ENCODE measurements at regions not wholly inside any gene's neighbourhood (a gene's known extent, or its start where the extent isn't known, plus 50 kb on each side); places are given as distances from the start of the nearest gene placed in this dataset.

GRCh38 chr16:86137359-86137758 lies 238.4 kb downstream of the IRF8 start:
- TF ChIP-seq EGR1 (IDR thresholded peaks at IDR 0.05) (no peak), YY1 (IDR thresholded peaks at IDR 0.05; ENCODE audit: low read depth) (no peak), CEBPB (IDR thresholded peaks at IDR 0.05) (no peak), NFIC (IDR thresholded peaks at IDR 0.05) (no peak)

GRCh38 chr16:86138121-86139085 lies 239.4 kb downstream of the IRF8 start:
- TF ChIP-seq CREB1 (IDR thresholded peaks at IDR 0.05; ENCODE audit: low read depth) (no peak), TAF1 (IDR thresholded peaks at IDR 0.05; ENCODE audit: low read depth) (no peak), ZBTB7A (IDR thresholded peaks at IDR 0.05; ENCODE audit: low read depth) (no peak), REST (IDR thresholded peaks at IDR 0.05; ENCODE audit: low read depth) (no peak), EP300 (IDR thresholded peaks at IDR 0.05; ENCODE audit: borderline replicate concordance) (no peak), YY1 (IDR thresholded peaks at IDR 0.05; ENCODE audit: low read depth) (no peak), EGR1 (IDR thresholded peaks at IDR 0.05) (no peak), NFIC (IDR thresholded peaks at IDR 0.05) (no peak), TEAD4 (IDR thresholded peaks at IDR 0.05) (no peak), TCF12 (IDR thresholded peaks at IDR 0.05; ENCODE audit: low read depth) (no peak), FOXM1 (IDR thresholded peaks at IDR 0.05; ENCODE audit: borderline replicate concordance, low read depth) (no peak), USF1 (IDR thresholded peaks at IDR 0.05) (no peak), RAD21 (IDR thresholded peaks at IDR 0.05; ENCODE audit: low read depth) (no peak), CEBPB (IDR thresholded peaks at IDR 0.05) (no peak), MAX (IDR thresholded peaks at IDR 0.05) (no peak)

- TF ChIP-seq MAX (IDR thresholded peaks at IDR 0.05) (no peak), TEAD4 (IDR thresholded peaks at IDR 0.05) (no peak), TAF1 (IDR thresholded peaks at IDR 0.05; ENCODE audit: low read depth) (no peak)
Measured at GRCh38 chr16:86142801-86143236, 243.9 kb downstream of the IRF8 start.

- no peak for TF ChIP-seq CEBPB (IDR thresholded peaks at IDR 0.05)
- no peak for TF ChIP-seq MAX (IDR thresholded peaks at IDR 0.05)
- TF ChIP-seq FOXM1 (IDR thresholded peaks at IDR 0.05; ENCODE audit: borderline replicate concordance, low read depth): no peak
- TF ChIP-seq USF1 (IDR thresholded peaks at IDR 0.05): no peak
- no peak for TF ChIP-seq TAF1 (IDR thresholded peaks at IDR 0.05; ENCODE audit: low read depth)
- TF ChIP-seq YY1 (IDR thresholded peaks at IDR 0.05; ENCODE audit: low read depth): no peak
- TF ChIP-seq RAD21 (IDR thresholded peaks at IDR 0.05; ENCODE audit: low read depth): no peak
- TF ChIP-seq NFIC (IDR thresholded peaks at IDR 0.05): no peak
- no peak for TF ChIP-seq TCF12 (IDR thresholded peaks at IDR 0.05; ENCODE audit: low read depth)
- TF ChIP-seq TEAD4 (IDR thresholded peaks at IDR 0.05): no peak
- no peak for TF ChIP-seq ZBTB7A (IDR thresholded peaks at IDR 0.05; ENCODE audit: low read depth)
Measured at GRCh38 chr16:86143666-86144065, 244.7 kb downstream of the IRF8 start.

GRCh38 chr16:86145669-86146068 lies 246.7 kb downstream of the IRF8 start:
- TF ChIP-seq USF1 (IDR thresholded peaks at IDR 0.05) (no peak), RAD21 (IDR thresholded peaks at IDR 0.05; ENCODE audit: low read depth) (no peak), CEBPB (IDR thresholded peaks at IDR 0.05) (no peak), EGR1 (IDR thresholded peaks at IDR 0.05) (no peak), ZBTB7A (IDR thresholded peaks at IDR 0.05; ENCODE audit: low read depth) (no peak), TCF12 (IDR thresholded peaks at IDR 0.05; ENCODE audit: low read depth) (no peak), FOXM1 (IDR thresholded peaks at IDR 0.05; ENCODE audit: borderline replicate concordance, low read depth) (no peak), MAX (IDR thresholded peaks at IDR 0.05) (no peak), TAF1 (IDR thresholded peaks at IDR 0.05; ENCODE audit: low read depth) (no peak)

GRCh38 chr16:86150641-86151238 lies 251.8 kb downstream of the IRF8 start:
- no peak for TF ChIP-seq TEAD4 (IDR thresholded peaks at IDR 0.05)
- TF ChIP-seq CREB1 (IDR thresholded peaks at IDR 0.05; ENCODE audit: low read depth): no peak
- TF ChIP-seq FOXM1 (IDR thresholded peaks at IDR 0.05; ENCODE audit: borderline replicate concordance, low read depth): no peak
- no peak for TF ChIP-seq MAX (IDR thresholded peaks at IDR 0.05)
- no peak for TF ChIP-seq TCF12 (IDR thresholded peaks at IDR 0.05; ENCODE audit: low read depth)
- TF ChIP-seq TAF1 (IDR thresholded peaks at IDR 0.05; ENCODE audit: low read depth): no peak
- no peak for TF ChIP-seq RAD21 (IDR thresholded peaks at IDR 0.05; ENCODE audit: low read depth)
- no peak for TF ChIP-seq CEBPB (IDR thresholded peaks at IDR 0.05)
- no peak for TF ChIP-seq YY1 (IDR thresholded peaks at IDR 0.05; ENCODE audit: low read depth)
- no peak for TF ChIP-seq EP300 (IDR thresholded peaks at IDR 0.05; ENCODE audit: borderline replicate concordance)

All from Ishikawa (cell line).